Activated naive CD8-positive, alpha-beta T cell treated with anti-CD3 and anti-CD28 coated beads, Interleukin-2, amount 50 U/mL, for 24 hours (primary cell): ENCODE measurements at regions not wholly inside any gene's neighbourhood (a gene's known extent, or its start where the extent isn't known, plus 50 kb on each side); places are given as distances from the start of the nearest gene placed in this dataset.

Source experiments
- ATAC-seq: fragments of 150-1000 bp; cut with Tn5 transposase; one replicate; pipeline ENCODE4 v1.10.0; 2021
- DNase-seq: peaks from one replicate; pipeline ENCODE4 v3.0.0; 2021
- H3K27ac Mint-ChIP-seq: one replicate; pipeline ENCODE4 v1.8.0; 2021; ENCODE audit warnings: mild to moderate bottlenecking, mixed read lengths
- H3K27me3 Mint-ChIP-seq: one replicate; pipeline ENCODE4 v1.8.0; 2021; ENCODE audit warnings: mixed read lengths
- H3K36me3 Mint-ChIP-seq: one replicate; pipeline ENCODE4 v1.8.0; 2021; ENCODE audit warnings: low read depth, mixed read lengths
- H3K4me1 Mint-ChIP-seq: one replicate; pipeline ENCODE4 v1.8.0; 2021; ENCODE audit warnings: mixed read lengths
- H3K4me3 Mint-ChIP-seq: one replicate; pipeline ENCODE4 v1.8.0; 2021; ENCODE audit warnings: mild to moderate bottlenecking, moderate library complexity, mixed read lengths
- H3K9me3 Mint-ChIP-seq: one replicate; pipeline ENCODE4 v1.8.0; 2021; ENCODE audit warnings: mixed read lengths

- no peaks in the 10 kb centered on the region for H3K27me3 Mint-ChIP-seq
- no peak overlapping the region for H3K27ac Mint-ChIP-seq
- DNase-seq = no peak
- no peaks in the 10 kb centered on the region for H3K4me1 Mint-ChIP-seq
- peaks cover 2% of the 10 kb centered on the region for H3K9me3 Mint-ChIP-seq
- no peak overlapping the region for H3K4me3 Mint-ChIP-seq
- H3K36me3 Mint-ChIP-seq = no peaks in the 10 kb centered on the region
- ATAC-seq = no peak
Observed at GRCh38 chr1:177472567-177472966, 301.8 kb downstream of the BRINP2 start.

- no peak overlapping the region for H3K27ac Mint-ChIP-seq
- DNase-seq = no peak
- no peak overlapping the region for H3K4me3 Mint-ChIP-seq
- H3K27me3 Mint-ChIP-seq = no peaks in the 10 kb centered on the region
- H3K36me3 Mint-ChIP-seq = no peaks in the 10 kb centered on the region
- peaks cover 4% of the 10 kb centered on the region for H3K9me3 Mint-ChIP-seq
- H3K4me1 Mint-ChIP-seq = no peaks in the 10 kb centered on the region
- ATAC-seq = no peak
Observed at GRCh38 chr1:177471244-177471643, 300.5 kb downstream of the BRINP2 start.

GRCh38 chr1:177469519-177469918, 298.8 kb downstream of the BRINP2 start:
- ATAC-seq (no peak), DNase-seq (no peak)
- Mint-ChIP-seq H3K27me3 (no peaks in the 10 kb centered on the region), H3K4me1 (no peaks in the 10 kb centered on the region), H3K4me3 (no peak overlapping the region), H3K36me3 (no peaks in the 10 kb centered on the region), H3K27ac (no peak overlapping the region), H3K9me3 (peaks cover 4% of the 10 kb centered on the region)

- H3K4me3 Mint-ChIP-seq = no peak overlapping the region
- H3K36me3 Mint-ChIP-seq = no peaks in the 10 kb centered on the region
- H3K9me3 Mint-ChIP-seq = peaks cover 9% of the 10 kb centered on the region
- no peak overlapping the region for H3K27ac Mint-ChIP-seq
- peaks cover 2% of the 10 kb centered on the region for H3K27me3 Mint-ChIP-seq
- no peaks in the 10 kb centered on the region for H3K4me1 Mint-ChIP-seq
- DNase-seq (no peak), ATAC-seq (no peak)
Observed at GRCh38 chr1:177466286-177466685, 295.5 kb downstream of the BRINP2 start.

GRCh38 chr1:177464686-177465085, 293.9 kb downstream of the BRINP2 start:
- Mint-ChIP-seq H3K36me3 (no peaks in the 10 kb centered on the region), H3K4me1 (no peaks in the 10 kb centered on the region), H3K9me3 (peaks cover 13% of the 10 kb centered on the region), H3K27ac (no peak overlapping the region), H3K4me3 (no peak overlapping the region), H3K27me3 (peaks cover 2% of the 10 kb centered on the region)
- ATAC-seq = no peak
- DNase-seq = no peak

GRCh38 chr1:177451191-177451590, 280.4 kb downstream of the BRINP2 start:
- peaks cover 21% of the 10 kb centered on the region for H3K9me3 Mint-ChIP-seq
- H3K27me3 Mint-ChIP-seq = no peaks in the 10 kb centered on the region
- H3K4me3 Mint-ChIP-seq = no peak overlapping the region
- no peaks in the 10 kb centered on the region for H3K36me3 Mint-ChIP-seq
- DNase-seq = no peak
- no peak for ATAC-seq
- no peak overlapping the region for H3K27ac Mint-ChIP-seq
- no peaks in the 10 kb centered on the region for H3K4me1 Mint-ChIP-seq

GRCh38 chr1:177448652-177449357, 278.0 kb downstream of the BRINP2 start:
- no peak for DNase-seq
- ATAC-seq = no peak
- no peaks in the 10 kb centered on the region for H3K36me3 Mint-ChIP-seq
- peaks cover 21% of the 10 kb centered on the region for H3K9me3 Mint-ChIP-seq
- H3K4me1 Mint-ChIP-seq = no peaks in the 10 kb centered on the region
- H3K27ac Mint-ChIP-seq = no peak overlapping the region
- H3K27me3 Mint-ChIP-seq = no peaks in the 10 kb centered on the region
- H3K4me3 Mint-ChIP-seq = no peak overlapping the region

GRCh38 chr1:177448036-177448615, 277.4 kb downstream of the BRINP2 start:
- peaks cover 21% of the 10 kb centered on the region for H3K9me3 Mint-ChIP-seq
- ATAC-seq (no peak), DNase-seq (no peak)
- H3K36me3 Mint-ChIP-seq = no peaks in the 10 kb centered on the region
- H3K27me3 Mint-ChIP-seq = no peaks in the 10 kb centered on the region
- H3K4me3 Mint-ChIP-seq = no peak overlapping the region
- no peak overlapping the region for H3K27ac Mint-ChIP-seq
- no peaks in the 10 kb centered on the region for H3K4me1 Mint-ChIP-seq

GRCh38 chr1:177444997-177445746, 274.4 kb downstream of the BRINP2 start:
- peaks cover 17% of the 10 kb centered on the region for H3K9me3 Mint-ChIP-seq
- no peak overlapping the region for H3K4me3 Mint-ChIP-seq
- DNase-seq = no peak
- no peak overlapping the region for H3K27ac Mint-ChIP-seq
- H3K27me3 Mint-ChIP-seq = no peaks in the 10 kb centered on the region
- no peaks in the 10 kb centered on the region for H3K36me3 Mint-ChIP-seq
- ATAC-seq = no peak
- no peaks in the 10 kb centered on the region for H3K4me1 Mint-ChIP-seq

- Mint-ChIP-seq H3K27ac (no peak overlapping the region), H3K27me3 (no peaks in the 10 kb centered on the region), H3K9me3 (peaks cover 5% of the 10 kb centered on the region), H3K4me3 (no peak overlapping the region), H3K4me1 (no peaks in the 10 kb centered on the region), H3K36me3 (no peaks in the 10 kb centered on the region)
- ATAC-seq = no peak
- DNase-seq = no peak
Observed at GRCh38 chr1:177443003-177443402, 272.2 kb downstream of the BRINP2 start.

- Mint-ChIP-seq H3K36me3 (no peaks in the 10 kb centered on the region), H3K9me3 (peaks cover under 1% of the 10 kb centered on the region), H3K4me3 (no peak overlapping the region), H3K27me3 (no peaks in the 10 kb centered on the region), H3K4me1 (no peaks in the 10 kb centered on the region), H3K27ac (no peak overlapping the region)
- ATAC-seq (no peak), DNase-seq (no peak)
Observed at GRCh38 chr1:177442584-177442983, 271.8 kb downstream of the BRINP2 start.

GRCh38 chr1:177441281-177441680, 270.5 kb downstream of the BRINP2 start:
- no peak overlapping the region for H3K4me3 Mint-ChIP-seq
- no peaks in the 10 kb centered on the region for H3K27me3 Mint-ChIP-seq
- H3K4me1 Mint-ChIP-seq = no peaks in the 10 kb centered on the region
- no peak for DNase-seq
- H3K27ac Mint-ChIP-seq = no peak overlapping the region
- no peaks in the 10 kb centered on the region for H3K9me3 Mint-ChIP-seq
- no peaks in the 10 kb centered on the region for H3K36me3 Mint-ChIP-seq
- ATAC-seq = no peak

- DNase-seq (no peak), ATAC-seq (no peak)
- no peaks in the 10 kb centered on the region for H3K9me3 Mint-ChIP-seq
- H3K27me3 Mint-ChIP-seq = no peaks in the 10 kb centered on the region
- no peak overlapping the region for H3K4me3 Mint-ChIP-seq
- no peaks in the 10 kb centered on the region for H3K36me3 Mint-ChIP-seq
- no peaks in the 10 kb centered on the region for H3K4me1 Mint-ChIP-seq
- H3K27ac Mint-ChIP-seq = no peak overlapping the region
Observed at GRCh38 chr1:177440821-177441220, 270.1 kb downstream of the BRINP2 start.

GRCh38 chr1:177439301-177439700, 268.5 kb downstream of the BRINP2 start:
- no peaks in the 10 kb centered on the region for H3K9me3 Mint-ChIP-seq
- no peaks in the 10 kb centered on the region for H3K36me3 Mint-ChIP-seq
- no peak overlapping the region for H3K27ac Mint-ChIP-seq
- ATAC-seq (no peak), DNase-seq (no peak)
- H3K27me3 Mint-ChIP-seq = no peaks in the 10 kb centered on the region
- no peaks in the 10 kb centered on the region for H3K4me1 Mint-ChIP-seq
- no peak overlapping the region for H3K4me3 Mint-ChIP-seq

- Mint-ChIP-seq H3K4me3 (no peak overlapping the region), H3K27ac (no peak overlapping the region), H3K36me3 (no peaks in the 10 kb centered on the region), H3K4me1 (no peaks in the 10 kb centered on the region), H3K9me3 (peaks cover 4% of the 10 kb centered on the region), H3K27me3 (no peaks in the 10 kb centered on the region)
- ATAC-seq = no peak
- no peak for DNase-seq
Observed at GRCh38 chr1:177435364-177435763, 264.6 kb downstream of the BRINP2 start.
